Ascending aorta (tissue), 2 donors: ENCODE measurements at regions not wholly inside any gene's neighbourhood (a gene's known extent, or its start where the extent isn't known, plus 50 kb on each side); places are given as distances from the start of the nearest gene placed in this dataset.

ENCODE experiments used
- DNase-seq, 2 donors: peaks; one replicate each; pipeline ENCODE4 v3.0.0-alpha.2; 2019; ENCODE audit warnings: low spot score in 2 of 2
- H3K27ac ChIP-seq, 2 donors: fragments of 200-600 bp; sonication (generic); one replicate each; pipeline ENCODE4 v1.5.1; 2016 to 2017; ENCODE audit warnings: mild to moderate bottlenecking in 1 of 2
- H3K27me3 ChIP-seq: fragments of 200-600 bp; sonication (generic); one replicate; pipeline ENCODE4 v1.5.1; 2017
- H3K36me3 ChIP-seq, 2 donors: fragments of 200-600 bp; sonication (generic); one replicate each; pipeline ENCODE4 v1.5.1; 2016
- H3K4me1 ChIP-seq, 2 donors: fragments of 200-600 bp; sonication (generic); one replicate each; pipeline ENCODE4 v1.5.1; 2016 to 2017; ENCODE audit warnings: mild to moderate bottlenecking in 1 of 2
- H3K4me3 ChIP-seq, 2 donors: fragments of 200-600 bp; sonication (generic); one replicate each; pipeline ENCODE4 v1.5.1; 2016 to 2017; ENCODE audit warnings: mild to moderate bottlenecking in 1 of 2
- H3K9me3 ChIP-seq, 2 donors: fragments of 200-600 bp; sonication (generic); one replicate each; pipeline ENCODE4 v1.5.1; 2016
- intact Hi-C: fragments of 100-400 bp; cut with DNase I; formaldehyde crosslinking; loops from one replicate; pipeline ENCODE4 v1.15.1; 2023
- TF ChIP-seq, protein P1 (sequence below), 3 experiments: fragments of 200-600 bp in 2 of 3; fragments of 450-650 bp in 1 of 3; sonication (generic) in 2 of 3; IDR thresholded peaks; one replicate each; pipeline ENCODE4 v1.5.1; 2016 to 2019; ENCODE audit warnings: antibody characterized with exemption in 3 of 3, mild to moderate bottlenecking in 1 of 3, moderate library complexity in 1 of 3

DNA sequence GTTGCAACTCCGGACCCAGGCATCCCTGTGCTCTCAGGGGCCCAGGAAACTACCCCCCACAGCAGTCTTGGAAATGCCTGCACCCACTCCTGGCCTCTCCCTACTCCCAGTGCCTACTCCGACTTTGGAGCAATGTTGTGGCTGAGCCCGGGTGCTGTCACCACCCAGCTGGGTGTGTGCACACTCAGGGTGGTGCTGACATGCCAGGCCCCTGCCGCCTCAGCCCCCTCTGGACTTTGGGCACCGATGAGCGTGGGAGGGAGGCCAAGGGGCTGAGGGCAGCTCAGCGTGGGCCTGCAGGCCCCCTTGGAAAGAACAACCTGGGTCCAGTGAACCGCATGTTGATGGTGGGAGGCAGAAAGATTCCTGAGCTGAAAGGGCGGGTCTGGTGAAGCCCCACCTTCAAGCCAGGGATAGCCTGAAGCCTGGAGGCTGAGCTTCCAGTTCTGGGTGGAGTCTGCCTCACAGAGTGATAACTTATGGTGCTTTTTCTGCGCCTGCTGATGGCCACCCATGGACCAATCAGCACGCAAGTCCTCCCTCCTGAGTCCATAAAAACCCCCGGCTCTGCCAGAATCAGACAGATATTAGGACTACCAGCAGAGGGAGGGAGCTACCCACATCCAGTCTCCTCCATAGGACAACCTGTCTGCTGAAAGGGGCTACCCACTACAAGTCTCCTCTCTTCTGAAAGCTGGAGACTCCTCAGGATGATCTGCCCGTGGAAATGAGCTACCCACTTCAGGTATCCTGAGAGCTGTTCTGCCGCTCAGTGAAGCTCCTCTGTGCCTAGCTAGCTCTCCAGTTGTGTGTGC, 380.4 kb upstream of the SORCS1 start:
- Histone ChIP-seq H3K4me3 (no peak overlapping the region), H3K27ac (no peak overlapping the region), H3K27me3 (no peaks in the 10 kb centered on the region), H3K9me3 (no peaks in the 10 kb centered on the region), H3K36me3 (no peaks in the 10 kb centered on the region), H3K4me1 (no peaks in the 10 kb centered on the region)
- TF ChIP-seq, protein P1, sequence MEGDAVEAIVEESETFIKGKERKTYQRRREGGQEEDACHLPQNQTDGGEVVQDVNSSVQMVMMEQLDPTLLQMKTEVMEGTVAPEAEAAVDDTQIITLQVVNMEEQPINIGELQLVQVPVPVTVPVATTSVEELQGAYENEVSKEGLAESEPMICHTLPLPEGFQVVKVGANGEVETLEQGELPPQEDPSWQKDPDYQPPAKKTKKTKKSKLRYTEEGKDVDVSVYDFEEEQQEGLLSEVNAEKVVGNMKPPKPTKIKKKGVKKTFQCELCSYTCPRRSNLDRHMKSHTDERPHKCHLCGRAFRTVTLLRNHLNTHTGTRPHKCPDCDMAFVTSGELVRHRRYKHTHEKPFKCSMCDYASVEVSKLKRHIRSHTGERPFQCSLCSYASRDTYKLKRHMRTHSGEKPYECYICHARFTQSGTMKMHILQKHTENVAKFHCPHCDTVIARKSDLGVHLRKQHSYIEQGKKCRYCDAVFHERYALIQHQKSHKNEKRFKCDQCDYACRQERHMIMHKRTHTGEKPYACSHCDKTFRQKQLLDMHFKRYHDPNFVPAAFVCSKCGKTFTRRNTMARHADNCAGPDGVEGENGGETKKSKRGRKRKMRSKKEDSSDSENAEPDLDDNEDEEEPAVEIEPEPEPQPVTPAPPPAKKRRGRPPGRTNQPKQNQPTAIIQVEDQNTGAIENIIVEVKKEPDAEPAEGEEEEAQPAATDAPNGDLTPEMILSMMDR (IDR thresholded peaks at IDR 0.05), result no peak
- no peak for DNase-seq
- intact Hi-C loops, result no loop called here

DNA sequence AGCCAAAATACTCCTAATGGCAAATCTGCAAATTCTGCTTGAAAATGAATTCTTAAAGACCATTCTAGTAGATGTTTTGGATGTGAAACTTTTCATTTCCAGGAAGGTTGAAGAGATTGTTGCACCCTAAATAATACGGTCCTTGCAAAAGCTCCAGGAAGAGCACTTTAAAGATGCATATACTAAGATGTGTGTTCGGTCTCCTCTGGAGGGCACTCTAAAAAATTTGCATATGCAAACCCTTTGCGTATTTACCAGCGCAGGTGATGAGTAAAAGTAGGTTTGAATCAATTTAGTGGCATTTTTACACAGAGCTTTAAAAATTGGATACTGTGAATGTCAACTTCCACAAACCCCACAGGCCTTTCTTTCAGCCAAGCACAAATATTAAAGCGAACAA, 378.1 kb upstream of the SORCS1 start:
- H3K4me1 ChIP-seq, result no peaks in the 10 kb centered on the region
- H3K27ac ChIP-seq, result no peak overlapping the region
- TF ChIP-seq, protein P1 (IDR thresholded peaks at IDR 0.05), result no peak
- no peaks in the 10 kb centered on the region for H3K36me3 ChIP-seq
- DNase-seq, result no peak
- no peaks in the 10 kb centered on the region for H3K9me3 ChIP-seq
- intact Hi-C loops, result no loop called here
- H3K27me3 ChIP-seq, result no peaks in the 10 kb centered on the region
- H3K4me3 ChIP-seq, result no peak overlapping the region

DNA sequence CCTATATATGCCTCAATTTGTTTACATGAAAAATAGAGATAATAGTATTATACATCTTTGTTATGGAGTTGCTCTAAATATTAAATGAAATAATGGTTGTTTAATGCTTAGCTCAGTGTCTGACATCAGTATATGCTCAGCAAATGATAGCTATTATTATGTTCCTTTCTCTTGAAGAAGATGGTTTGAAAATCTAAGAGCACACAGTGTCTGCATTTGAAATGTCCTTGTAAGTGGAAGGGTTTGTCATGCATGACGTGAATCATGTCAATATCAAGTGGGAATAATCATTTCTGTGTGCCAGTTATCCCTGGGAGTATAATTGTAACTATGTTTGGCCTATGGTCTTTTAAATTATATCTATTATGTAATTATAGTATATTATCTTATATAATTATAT, 377.5 kb upstream of the SORCS1 start:
- intact Hi-C loops, result no loop called here
- TF ChIP-seq, protein P1 (IDR thresholded peaks at IDR 0.05), result no peak
- no peak overlapping the region for H3K27ac ChIP-seq
- no peaks in the 10 kb centered on the region for H3K4me1 ChIP-seq
- H3K36me3 ChIP-seq, result no peaks in the 10 kb centered on the region
- H3K4me3 ChIP-seq, result no peak overlapping the region
- H3K27me3 ChIP-seq, result no peaks in the 10 kb centered on the region
- no peak for DNase-seq
- H3K9me3 ChIP-seq, result no peaks in the 10 kb centered on the region

DNA sequence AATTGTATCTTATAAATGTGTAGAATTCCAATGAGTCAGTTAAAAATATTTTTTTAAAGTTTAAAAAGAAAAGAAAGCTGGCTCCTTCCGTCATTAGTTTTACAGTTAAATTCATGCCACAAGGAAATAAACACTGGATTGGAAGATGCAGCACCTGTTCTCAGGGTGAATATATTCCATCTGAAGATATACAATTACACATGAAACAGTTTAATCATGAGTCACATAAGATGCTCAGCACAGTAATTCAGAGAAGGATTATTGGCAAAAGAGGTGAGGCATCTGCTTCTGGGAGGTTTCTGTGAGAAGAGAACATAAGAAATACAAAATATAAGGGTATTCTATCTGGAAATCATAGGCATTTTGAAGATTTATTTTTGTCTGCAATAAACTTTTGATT, 376.5 kb upstream of the SORCS1 start:
- Histone ChIP-seq H3K27me3 (no peaks in the 10 kb centered on the region), H3K4me3 (no peak overlapping the region), H3K27ac (no peak overlapping the region), H3K4me1 (no peaks in the 10 kb centered on the region), H3K9me3 (no peaks in the 10 kb centered on the region), H3K36me3 (no peaks in the 10 kb centered on the region)
- intact Hi-C loops, result no loop called here
- DNase-seq, result no peak
- TF ChIP-seq, protein P1 (IDR thresholded peaks at IDR 0.05), result no peak

DNA sequence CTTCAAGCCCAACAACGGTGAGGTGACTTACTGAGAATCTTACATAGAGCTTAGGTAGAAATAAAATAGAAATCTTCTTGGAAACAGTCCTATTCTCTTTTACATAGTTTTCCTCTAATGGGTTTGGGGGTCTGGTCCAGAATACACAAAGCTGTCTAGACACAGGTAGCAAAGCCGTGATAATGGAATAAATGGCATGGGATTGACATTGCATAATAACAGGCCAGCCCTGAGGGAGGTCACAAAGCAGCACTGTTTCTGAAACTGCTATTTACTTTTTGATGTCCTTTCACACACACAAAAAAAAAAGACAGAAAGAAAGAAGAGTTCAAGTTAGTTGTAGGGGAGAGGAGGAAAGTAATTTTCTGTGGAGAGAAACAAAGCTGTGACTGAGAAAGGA, 364.8 kb upstream of the SORCS1 start:
- no peak overlapping the region for H3K4me3 ChIP-seq
- intact Hi-C loops, result no loop called here

More for the DNA sequence above, 364.8 kb upstream of the SORCS1 start:
- DNase-seq, result no peak
- TF ChIP-seq, protein P1 (IDR thresholded peaks at IDR 0.05), result no peak
- Histone ChIP-seq H3K27ac (no peak overlapping the region), H3K9me3 (no peaks in the 10 kb centered on the region), H3K36me3 (no peaks in the 10 kb centered on the region), H3K4me1 (no peaks in the 10 kb centered on the region), H3K27me3 (no peaks in the 10 kb centered on the region)
